GM19239 (cell line): ENCODE measurements at regions not wholly inside any gene's neighbourhood (a gene's known extent, or its start where the extent isn't known, plus 50 kb on each side); places are given as distances from the start of the nearest gene placed in this dataset.
A peak's percentile ranks its signal among the peaks of the same experiment; 100 is the strongest.

Source experiments
- DNase-seq: peaks from one replicate; pipeline ENCODE4 v3.0.0; 2011; ENCODE audit warnings: low spot score; ENCODE audit not compliant: insufficient read length
- FAIRE-seq: peaks from 2 replicates; lab custom pipeline; 2011; peaks lifted over from hg19 to GRCh38; lab: Jason Lieb, UNC

DNA sequence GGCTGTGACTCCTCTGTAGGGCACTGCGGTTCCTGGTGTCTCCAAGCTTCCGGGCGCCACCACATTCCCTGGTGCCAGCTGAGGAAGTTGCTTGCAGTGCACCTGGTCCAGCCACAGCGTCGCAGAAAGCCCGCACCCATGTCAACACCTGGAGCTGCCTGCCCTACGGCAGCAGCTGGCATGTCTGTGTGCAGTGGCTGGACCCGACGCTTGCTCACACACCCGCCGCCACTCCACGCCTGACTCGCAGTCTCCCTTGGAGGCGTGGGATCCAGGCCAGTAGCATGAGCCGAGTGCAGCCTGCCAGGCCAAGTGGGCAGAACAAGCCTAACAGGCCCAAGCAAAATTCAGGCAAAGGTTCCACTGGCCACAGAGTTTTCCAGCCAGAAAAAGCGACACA is 118.1 kb upstream of the PHF14 start:
- DNase-seq (no peak), FAIRE-seq (no peak)

DNA sequence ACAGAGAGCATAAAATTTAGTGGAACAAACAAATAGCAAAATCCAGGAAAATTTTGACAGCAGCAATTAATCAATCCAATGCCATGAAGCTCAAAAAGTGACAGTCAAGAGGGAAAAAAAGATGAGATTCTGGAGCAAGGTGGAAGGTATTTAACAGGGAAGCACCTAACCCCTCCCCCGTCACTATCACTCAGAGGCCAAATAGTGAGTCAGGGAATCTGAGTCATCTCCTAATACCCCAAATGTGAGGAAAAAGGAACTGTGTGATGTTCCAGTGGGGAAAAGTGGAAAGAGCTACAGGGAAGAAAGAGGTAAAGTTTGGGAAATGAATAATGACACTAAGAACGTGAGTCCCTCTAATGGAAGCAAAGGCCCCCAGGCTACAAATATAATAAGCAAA is 113.2 kb upstream of the PHF14 start:
- FAIRE-seq (no peak), DNase-seq (no peak)

DNA sequence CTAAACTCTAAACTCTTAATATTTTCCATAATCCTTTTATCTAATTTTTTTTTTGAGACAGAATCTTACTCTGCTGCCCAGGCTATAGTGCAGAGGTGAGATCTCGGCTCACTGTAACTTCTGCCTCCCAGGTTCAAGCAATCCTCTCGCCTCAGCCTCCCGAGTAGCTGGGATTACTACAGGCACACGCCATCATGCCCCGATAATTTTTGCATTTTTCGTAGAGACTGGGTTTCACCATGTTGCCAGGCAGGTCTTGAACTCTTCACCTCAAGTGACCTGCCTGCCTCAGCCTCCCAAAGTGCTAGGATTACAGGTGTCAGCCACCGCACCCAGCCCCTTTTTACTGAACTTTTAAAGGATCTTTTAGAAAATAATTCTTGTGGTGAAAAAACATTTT is 110.2 kb upstream of the PHF14 start:
- DNase-seq (no peak), FAIRE-seq (no peak)

DNA sequence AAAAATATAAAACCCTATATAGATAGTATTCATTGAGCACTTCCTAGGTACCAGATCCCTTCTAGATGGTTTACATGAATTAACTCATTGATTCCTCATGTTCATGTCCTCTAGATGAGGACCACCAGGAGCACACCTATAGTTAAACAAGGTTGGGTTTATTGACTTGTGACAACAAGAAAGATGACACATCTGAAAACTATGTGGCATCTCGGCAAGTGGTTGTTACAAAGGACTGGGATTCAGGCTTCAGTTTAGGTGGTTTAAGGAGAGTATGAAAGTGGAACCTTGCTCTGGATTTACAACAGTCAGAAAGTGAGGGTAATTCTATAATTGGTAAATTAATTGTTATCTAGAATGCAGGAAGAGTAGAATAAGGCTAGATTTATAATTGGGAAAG is 99.0 kb upstream of the PHF14 start:
- FAIRE-seq: no peak
- DNase-seq: no peak

DNA sequence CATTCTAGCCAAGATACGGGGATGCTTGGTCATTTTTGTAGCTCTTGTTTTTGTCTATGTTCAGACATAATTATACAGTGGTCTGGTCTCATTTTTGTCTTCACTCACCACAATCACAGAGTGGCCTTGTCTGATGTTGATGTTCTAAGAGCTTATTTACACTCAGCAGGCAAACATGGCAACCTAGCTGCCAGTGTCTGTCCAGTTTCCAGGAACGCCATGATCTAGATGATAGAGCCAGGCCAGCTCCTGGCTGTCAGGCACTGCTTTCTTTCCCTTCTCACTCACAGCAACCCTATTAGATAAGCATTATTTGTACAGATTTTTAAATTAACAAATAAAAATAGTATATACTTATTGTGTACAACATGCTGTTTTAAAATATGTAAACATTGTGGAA is 98.6 kb upstream of the PHF14 start:
- DNase-seq (no peak), FAIRE-seq (no peak)

DNA sequence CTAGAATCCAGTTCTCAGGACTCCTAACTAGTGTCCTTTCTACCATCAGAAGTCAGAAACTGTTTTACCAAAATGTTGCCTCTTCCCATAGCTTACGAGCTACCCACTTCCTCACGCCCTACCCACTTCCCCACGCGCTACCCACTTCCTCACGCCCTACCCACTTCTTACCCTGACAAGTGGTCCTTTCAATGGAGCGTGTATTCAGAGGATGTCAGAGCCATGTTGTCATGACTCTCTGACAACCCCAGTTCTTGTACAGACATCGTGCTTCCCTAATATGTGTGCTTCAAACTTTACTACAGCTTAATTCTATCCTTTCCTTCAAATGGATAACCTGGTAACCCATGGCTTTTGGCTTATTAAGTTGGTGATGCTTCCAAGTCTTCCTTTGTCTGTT is 84.8 kb upstream of the PHF14 start:
- FAIRE-seq: no peak
- DNase-seq: no peak

DNA sequence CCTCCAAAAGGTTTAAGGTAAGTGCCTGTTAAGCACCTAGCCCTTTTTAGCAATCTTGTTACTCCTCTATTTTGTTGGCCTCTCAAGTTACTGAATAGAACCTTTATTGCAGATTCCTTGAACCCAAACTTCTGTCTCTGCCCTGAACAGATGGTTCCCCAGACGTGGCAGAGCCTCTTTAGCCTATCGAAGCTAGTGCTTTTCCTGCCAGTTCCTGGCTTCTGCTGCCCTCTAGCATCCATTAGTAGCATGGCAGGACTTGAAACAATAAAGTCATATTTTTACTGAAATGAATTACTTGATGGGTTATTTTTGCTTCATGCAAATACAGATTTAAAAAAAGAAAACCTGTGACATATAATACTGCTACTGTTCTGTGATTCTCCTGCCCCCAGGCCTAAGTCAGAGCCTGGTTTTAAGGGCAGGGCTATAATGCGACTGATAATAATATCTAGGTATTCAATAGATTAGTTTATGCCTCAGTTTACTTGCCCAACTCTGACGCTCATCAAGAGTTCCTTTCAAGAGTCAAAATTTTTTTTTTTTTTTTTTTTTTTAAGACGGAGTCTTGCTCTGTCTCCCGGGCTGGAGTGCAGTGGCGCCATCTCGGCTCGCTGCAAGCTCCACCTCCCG is 84.3 kb upstream of the PHF14 start:
- peak; percentile 32 for DNase-seq
- FAIRE-seq: peak; percentile 69

DNA sequence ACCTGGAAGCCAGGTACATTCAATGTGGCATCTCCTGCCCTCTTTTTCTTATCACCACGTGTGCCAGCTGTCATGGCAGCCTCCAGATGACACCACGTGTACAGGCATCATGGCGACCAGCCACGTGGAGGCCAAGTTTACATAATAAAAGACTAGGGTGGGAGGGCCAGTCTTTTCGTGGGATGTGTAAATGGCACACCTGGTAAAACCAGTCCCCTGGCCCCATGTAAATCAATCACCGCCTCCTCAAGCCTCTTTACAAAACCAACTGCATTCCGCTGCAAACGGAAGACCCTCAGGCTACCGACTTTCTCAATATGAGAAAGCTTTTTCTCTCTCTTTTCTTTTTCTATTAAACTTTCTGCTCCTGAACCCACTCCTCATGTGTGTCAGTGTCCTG is 65.1 kb upstream of the PHF14 start:
- no peak for DNase-seq
- FAIRE-seq: no peak

DNA sequence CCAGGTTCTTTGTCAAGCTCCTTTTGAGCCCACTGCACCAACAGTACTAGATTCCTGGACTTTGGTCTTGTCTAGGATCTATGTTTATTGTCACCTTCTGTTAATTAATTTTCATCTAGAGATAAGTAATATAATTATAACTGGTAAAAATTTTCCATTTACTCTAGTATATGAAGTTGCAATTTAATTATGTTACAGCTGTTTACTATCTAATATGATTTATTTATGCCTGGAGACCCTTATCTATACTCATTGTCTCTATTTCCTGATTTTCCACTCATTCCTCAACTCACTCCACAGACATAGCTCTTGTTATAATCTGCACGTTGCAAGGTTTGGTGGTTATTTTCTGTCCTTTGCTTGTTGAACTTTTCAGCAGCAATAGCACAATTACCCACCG is 63.2 kb upstream of the PHF14 start:
- FAIRE-seq: no peak
- DNase-seq: no peak

DNA sequence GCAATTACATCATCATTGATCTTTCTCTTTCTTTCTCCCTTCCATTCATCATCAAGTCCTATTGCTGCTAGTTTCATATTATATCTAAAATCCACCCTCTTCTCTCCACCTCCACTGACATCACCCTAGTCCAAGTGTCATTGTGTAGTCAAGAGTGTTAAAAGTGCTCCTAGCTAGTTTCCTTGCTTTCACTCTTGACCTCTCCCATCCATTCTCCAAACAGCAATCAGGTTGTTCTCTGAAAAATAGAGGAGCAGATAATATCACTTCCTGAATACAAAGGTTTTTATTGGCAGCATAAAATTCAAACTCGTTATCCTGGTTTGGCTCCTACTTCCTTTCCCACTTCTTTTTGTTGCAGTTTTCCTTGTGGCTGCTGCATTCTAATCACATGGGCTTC is 61.6 kb upstream of the PHF14 start:
- FAIRE-seq (no peak), DNase-seq (no peak)

DNA sequence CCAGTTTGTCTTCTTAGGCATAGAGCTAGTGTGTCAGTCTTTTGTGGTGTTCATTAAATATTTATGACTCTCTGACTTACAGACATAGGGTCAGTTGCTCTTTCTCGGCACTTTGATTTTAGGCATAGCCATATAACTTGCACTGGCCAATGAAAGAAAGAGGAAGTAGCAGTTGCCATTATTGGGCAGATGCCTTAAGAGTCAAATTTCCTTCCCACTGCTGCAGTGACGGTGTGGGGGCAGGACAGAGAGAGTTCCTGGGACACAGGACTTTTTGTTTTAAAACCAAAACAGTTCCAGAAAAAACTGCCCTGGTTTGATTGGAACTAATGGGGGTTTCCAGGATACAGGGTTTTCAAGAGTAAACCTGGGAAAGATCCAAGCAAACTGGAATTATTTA is 60.2 kb upstream of the PHF14 start:
- no peak for DNase-seq
- FAIRE-seq: no peak

DNA sequence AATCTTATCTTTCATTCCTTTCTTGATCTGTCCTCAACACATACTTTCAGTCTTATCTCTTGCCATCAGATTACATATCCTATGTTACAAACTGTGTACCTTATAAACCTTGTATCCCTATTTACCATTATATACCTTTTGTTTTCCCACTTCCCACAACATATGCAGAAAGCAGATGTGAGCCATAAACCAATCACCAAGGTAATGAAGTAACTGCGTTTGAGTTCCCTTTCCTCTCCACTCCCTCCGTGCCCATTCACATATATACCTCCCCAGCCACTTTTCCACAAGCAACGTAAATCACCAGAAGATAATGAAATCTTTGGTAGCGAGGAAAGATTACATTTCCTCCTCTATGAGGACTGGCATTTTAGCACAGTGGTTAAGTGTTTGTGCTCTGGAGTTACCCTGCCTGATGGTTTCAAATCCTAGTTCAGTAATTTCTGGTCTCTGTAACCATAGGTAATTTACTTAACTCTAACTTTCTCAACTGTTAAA is 55.5 kb upstream of the PHF14 start:
- FAIRE-seq: no peak
- no peak for DNase-seq

DNA sequence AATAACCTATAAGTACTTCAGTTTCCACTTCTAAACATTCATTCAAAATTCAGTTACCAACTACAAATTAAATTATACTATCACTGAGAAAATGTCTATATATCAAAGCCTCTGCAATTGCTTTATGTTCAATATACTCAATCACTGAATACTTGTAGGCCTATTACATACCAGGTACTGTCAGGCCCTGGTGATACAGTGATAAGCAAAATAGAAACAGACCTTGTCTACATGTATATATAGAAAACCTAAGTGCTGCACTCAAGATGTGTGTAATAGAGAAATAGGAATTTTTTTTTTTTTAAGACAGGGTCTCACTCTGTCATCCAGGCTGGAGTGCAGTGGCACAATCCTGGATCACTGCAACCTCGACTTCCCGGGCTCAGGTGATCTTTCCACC is 53.7 kb upstream of the PHF14 start:
- FAIRE-seq (no peak), DNase-seq (no peak)
